ENCODE measurements at regions not wholly inside any gene's neighbourhood (a gene's known extent, or its start where the extent isn't known, plus 50 kb on each side); places are given as distances from the start of the nearest gene placed in this dataset.

- no peak for TF ChIP-seq CTCF (IDR thresholded peaks at IDR 0.05; ENCODE audit: poor library complexity, severe bottlenecking)
- no peak for TF ChIP-seq POLR2AphosphoS5 (IDR thresholded peaks at IDR 0.05)
- no peak for TF ChIP-seq EZH2 (IDR thresholded peaks at IDR 0.05; ENCODE audit: borderline replicate concordance, insufficient read depth, low read length, poor library complexity, severe bottlenecking)
Observed at GRCh38 chrX:127124871-127125270, 305.3 kb downstream of the PRR32 start.

Measured in neural cell (in vitro differentiated cells).